CD4-positive, alpha-beta T cell (primary cell): ENCODE measurements at regions not wholly inside any gene's neighbourhood (a gene's known extent, or its start where the extent isn't known, plus 50 kb on each side); places are given as distances from the start of the nearest gene placed in this dataset.

ENCODE experiments used
- ATAC-seq: fragments of 200-7000 bp; cut with Tn5 transposase; one replicate; pipeline ENCODE4 v1.10.0; 2022; ENCODE audit warnings: mild to moderate bottlenecking; ENCODE audit not compliant: poor library complexity
- CTCF ChIA-PET: fragments of 350-600 bp; sonication (Branson Sonifier 250); formaldehyde crosslinking; loops from one replicate; lab custom pipeline; 2021; ENCODE audit warnings: antibody characterized with exemption, inconsistent platforms; lab: Charles Lee
- POLR2A ChIA-PET: fragments of 350-600 bp; sonication (Branson Sonifier 250); formaldehyde crosslinking; loops from one replicate; lab custom pipeline; 2021; ENCODE audit warnings: antibody characterized with exemption, inconsistent platforms; lab: Charles Lee
- DNase-seq, 14 experiments: peaks; one replicate each; pipeline ENCODE4 v3.0.0-alpha.2; 2013 to 2020; ENCODE audit warnings: mixed read lengths in 2 of 14
- H3K27ac ChIP-seq, 2 donors: one replicate each; pipeline versions ENCODE4 v1.5.1 to v1.7.0; 2013; ENCODE audit warnings: low read length in 2 of 2, low read depth in 1 of 2, mild to moderate bottlenecking in 1 of 2
- H3K27me3 ChIP-seq, 2 experiments: 1 replicate in 1 of 2; 2 replicates in 1 of 2; pipeline versions ENCODE4 v1.6.1 to v1.7.0; 2013; ENCODE audit warnings: low read length in 2 of 2, control low read depth in 1 of 2, mild to moderate bottlenecking in 1 of 2, moderate library complexity in 1 of 2; ENCODE audit not compliant: insufficient read depth in 2 of 2, control insufficient read depth in 1 of 2
- H3K36me3 ChIP-seq: one replicate; pipeline ENCODE4 v1.6.1; 2013; ENCODE audit warnings: low read length, control low read depth; ENCODE audit not compliant: insufficient read depth
- H3K4me1 ChIP-seq: one replicate; pipeline ENCODE4 v1.6.1; 2013; ENCODE audit warnings: low read length, control low read depth; ENCODE audit not compliant: insufficient read depth
- H3K4me3 ChIP-seq: one replicate; pipeline ENCODE4 v1.5.1; 2013; ENCODE audit warnings: mild to moderate bottlenecking, low read length, moderate library complexity
- H3K9me3 ChIP-seq, 2 experiments: 1 replicate in 1 of 2; 2 replicates in 1 of 2; pipeline versions ENCODE4 v1.6.1 to v1.7.0; 2013; ENCODE audit warnings: low read length in 2 of 2, mild to moderate bottlenecking in 2 of 2, control low read depth in 1 of 2, moderate library complexity in 1 of 2; ENCODE audit not compliant: control insufficient read depth in 1 of 2, insufficient read depth in 1 of 2
- H3K27ac Mint-ChIP-seq: one replicate; pipeline ENCODE4 v1.8.0; 2020; ENCODE audit warnings: mixed read lengths
- H3K27me3 Mint-ChIP-seq: one replicate; pipeline ENCODE4 v1.8.0; 2021; ENCODE audit warnings: mixed read lengths
- H3K36me3 Mint-ChIP-seq: one replicate; pipeline ENCODE4 v1.8.0; 2021; ENCODE audit warnings: low read depth, mixed read lengths
- H3K4me1 Mint-ChIP-seq: one replicate; pipeline ENCODE4 v1.8.0; 2021; ENCODE audit warnings: low read depth, mixed read lengths
- H3K4me3 Mint-ChIP-seq: one replicate; pipeline ENCODE4 v1.8.0; 2020; ENCODE audit warnings: mild to moderate bottlenecking, mixed read lengths
- H3K9me3 Mint-ChIP-seq: one replicate; pipeline ENCODE4 v1.8.0; 2020; ENCODE audit warnings: mixed read lengths
- CTCF ChIP-seq: fragments of 200-600 bp; IDR thresholded peaks from one replicate; pipeline ENCODE4 v1.8.0; 2022; ENCODE audit warnings: antibody characterized with exemption, mild to moderate bottlenecking
- intact Hi-C, 2 experiments: fragments of 100-400 bp; cut with DNase I in 1 of 2; cut with micrococcal nuclease in 1 of 2; formaldehyde crosslinking; loops; one replicate each; pipeline versions ENCODE4 v1.15.1 to v1.9.0; 2023 to 2025; cut with DNase I, micrococcal nuclease

- Histone ChIP-seq H3K9me3 (no peaks in the 10 kb centered on the region), H3K4me1 (no peaks in the 10 kb centered on the region), H3K27me3 (no peaks in the 10 kb centered on the region), H3K27ac (no peak overlapping the region), H3K36me3 (no peaks in the 10 kb centered on the region), H3K4me3 (no peak overlapping the region)
- no peak for TF ChIP-seq CTCF
- no peaks in the 10 kb centered on the region for H3K9me3 Mint-ChIP-seq
- H3K4me3 Mint-ChIP-seq, result no peak overlapping the region
- POLR2A ChIA-PET, result no interaction called here
- H3K4me1 Mint-ChIP-seq, result no peaks in the 10 kb centered on the region
- DNase-seq (no peak), ATAC-seq (no peak)
- CTCF ChIA-PET, result no interaction called here
- H3K36me3 Mint-ChIP-seq, result no peaks in the 10 kb centered on the region
- peaks cover 8% of the 10 kb centered on the region for H3K27me3 Mint-ChIP-seq
- intact Hi-C loops, result no loop called here
- H3K27ac Mint-ChIP-seq, result no peak overlapping the region
These were observed 85.2 kb upstream of the SESTD1 start for GRCh38 chr2:179349670-179350303.

GRCh38 chr2:179348906-179349305 is 84.3 kb upstream of the SESTD1 start:
- ATAC-seq (no peak), DNase-seq (no peak)
- intact Hi-C loops, result no loop called here
- Histone ChIP-seq H3K4me1 (no peaks in the 10 kb centered on the region), H3K27me3 (no peaks in the 10 kb centered on the region), H3K4me3 (no peak overlapping the region), H3K36me3 (no peaks in the 10 kb centered on the region), H3K27ac (no peak overlapping the region), H3K9me3 (no peaks in the 10 kb centered on the region)
- POLR2A ChIA-PET, result no interaction called here
- Mint-ChIP-seq H3K9me3 (no peaks in the 10 kb centered on the region), H3K4me1 (no peaks in the 10 kb centered on the region), H3K4me3 (no peak overlapping the region), H3K27ac (no peak overlapping the region), H3K36me3 (no peaks in the 10 kb centered on the region), H3K27me3 (peaks cover 8% of the 10 kb centered on the region)
- no peak for TF ChIP-seq CTCF
- CTCF ChIA-PET, result no interaction called here

- H3K36me3 Mint-ChIP-seq, result no peaks in the 10 kb centered on the region
- H3K4me1 ChIP-seq, result no peaks in the 10 kb centered on the region
- intact Hi-C loops, result loop anchor here in 1 of 2 experiments (5.0 kb wide), 1 partner anchor 128 kb away; no protein-coding TSS in a partner anchor
- H3K9me3 Mint-ChIP-seq, result no peaks in the 10 kb centered on the region
- H3K4me3 ChIP-seq, result no peak overlapping the region
- DNase-seq, result no peak
- no peak for TF ChIP-seq CTCF
- no peaks in the 10 kb centered on the region for H3K36me3 ChIP-seq
- no peak for ATAC-seq
- H3K27ac Mint-ChIP-seq, result no peak overlapping the region
- peaks cover 8% of the 10 kb centered on the region for H3K27me3 Mint-ChIP-seq
- no peaks in the 10 kb centered on the region for H3K27me3 ChIP-seq
- ChIA-PET POLR2A (no interaction called here), CTCF (no interaction called here)
- no peaks in the 10 kb centered on the region for H3K9me3 ChIP-seq
- H3K4me3 Mint-ChIP-seq, result no peak overlapping the region
- no peak overlapping the region for H3K27ac ChIP-seq
- H3K4me1 Mint-ChIP-seq, result no peaks in the 10 kb centered on the region
These were observed 80.3 kb upstream of the SESTD1 start for GRCh38 chr2:179344970-179345369.
